Mucosa of descending colon (tissue), 3 donors: ENCODE measurements at regions not wholly inside any gene's neighbourhood (a gene's known extent, or its start where the extent isn't known, plus 50 kb on each side); places are given as distances from the start of the nearest gene placed in this dataset.
A peak's percentile ranks its signal among the peaks of the same experiment; 100 is the strongest.

Source experiments
- ATAC-seq: fragments of 200-7000 bp; cut with Tn5 transposase; one replicate; pipeline ENCODE4 v1.9.1; 2020; ENCODE audit warnings: mild to moderate bottlenecking, moderate library complexity
- DNase-seq, 3 donors: peaks; one replicate each; pipeline ENCODE4 v3.0.0-alpha.2; 2020
- H3K36me3 ChIP-seq: fragments of 200-600 bp; one replicate; pipeline ENCODE4 v1.8.0; 2021; ENCODE audit warnings: low read depth, mild to moderate bottlenecking
- H3K4me1 ChIP-seq: fragments of 200-600 bp; one replicate; pipeline ENCODE4 v1.8.0; 2021; ENCODE audit warnings: low read depth, mild to moderate bottlenecking
- H3K4me3 ChIP-seq: fragments of 200-600 bp; one replicate; pipeline ENCODE4 v1.8.0; 2021; ENCODE audit warnings: mild to moderate bottlenecking
- H3K9me3 ChIP-seq: fragments of 200-600 bp; one replicate; pipeline ENCODE4 v1.8.0; 2021; ENCODE audit warnings: mild to moderate bottlenecking
- CTCF ChIP-seq: fragments of 200-600 bp; IDR thresholded peaks from one replicate; pipeline ENCODE4 v1.8.0; 2022; ENCODE audit warnings: antibody characterized with exemption, mild to moderate bottlenecking
- intact Hi-C, 2 donors: fragments of 100-400 bp; cut with DNase I in 1 of 2; cut with micrococcal nuclease in 1 of 2; formaldehyde crosslinking; loops; one replicate each; pipeline versions ENCODE4 v1.11.0 to v1.11.1; 2022; cut with DNase I, micrococcal nuclease
- donor health status: DM: no; HTN: no; CAD: no; lungs with moderate emphysema.
- donor health status: DM: no; HTN: no; CAD: no.
- donor health status: DM: no; HTN: yes; CAD: no.

GRCh38 chr20:4568361-4568959 lies 117.8 kb upstream of the PRNP start:
- no peak for DNase-seq
- H3K4me1 ChIP-seq: no peaks in the 10 kb centered on the region
- no peak for ATAC-seq
- TF ChIP-seq CTCF: no peak
- intact Hi-C loops: no loop called here
- no peak overlapping the region for H3K4me3 ChIP-seq
- no peaks in the 10 kb centered on the region for H3K36me3 ChIP-seq
- no peaks in the 10 kb centered on the region for H3K9me3 ChIP-seq

- no peak overlapping the region for H3K4me3 ChIP-seq
- intact Hi-C loops: no loop called here
- no peaks in the 10 kb centered on the region for H3K4me1 ChIP-seq
- no peaks in the 10 kb centered on the region for H3K36me3 ChIP-seq
- H3K9me3 ChIP-seq: no peaks in the 10 kb centered on the region
- no peak for ATAC-seq
- TF ChIP-seq CTCF: no peak
- DNase-seq: no peak
Measured at GRCh38 chr20:4567170-4567569, 119.1 kb upstream of the PRNP start.

- DNase-seq: peak in 1 of 3 donors; percentile 10
- H3K4me1 ChIP-seq: no peaks in the 10 kb centered on the region
- no peak for ATAC-seq
- intact Hi-C loops: no loop called here
- no peak overlapping the region for H3K4me3 ChIP-seq
- TF ChIP-seq CTCF: no peak
- H3K9me3 ChIP-seq: no peaks in the 10 kb centered on the region
- no peaks in the 10 kb centered on the region for H3K36me3 ChIP-seq
Measured at GRCh38 chr20:4563534-4563933, 122.7 kb upstream of the PRNP start.

- no peak for ATAC-seq
- intact Hi-C loops: no loop called here
- H3K4me3 ChIP-seq: no peak overlapping the region
- TF ChIP-seq CTCF: no peak
- no peaks in the 10 kb centered on the region for H3K36me3 ChIP-seq
- no peaks in the 10 kb centered on the region for H3K4me1 ChIP-seq
- DNase-seq: no peak
- H3K9me3 ChIP-seq: no peaks in the 10 kb centered on the region
Measured at GRCh38 chr20:4563031-4563430, 123.2 kb upstream of the PRNP start.

GRCh38 chr20:4560667-4561066 lies 125.6 kb upstream of the PRNP start:
- Histone ChIP-seq H3K36me3 (no peaks in the 10 kb centered on the region), H3K4me3 (no peak overlapping the region), H3K9me3 (no peaks in the 10 kb centered on the region), H3K4me1 (no peaks in the 10 kb centered on the region)
- no peak for TF ChIP-seq CTCF
- DNase-seq (no peak), ATAC-seq (no peak)
- intact Hi-C loops: no loop called here

GRCh38 chr20:4559906-4560305 lies 126.3 kb upstream of the PRNP start:
- no peaks in the 10 kb centered on the region for H3K4me1 ChIP-seq
- DNase-seq (no peak), ATAC-seq (no peak)
- H3K9me3 ChIP-seq: no peaks in the 10 kb centered on the region
- intact Hi-C loops: no loop called here
- no peaks in the 10 kb centered on the region for H3K36me3 ChIP-seq
- no peak overlapping the region for H3K4me3 ChIP-seq
- no peak for TF ChIP-seq CTCF
